ENCODE measurements at regions not wholly inside any gene's neighbourhood (a gene's known extent, or its start where the extent isn't known, plus 50 kb on each side); places are given as distances from the start of the nearest gene placed in this dataset.
A peak's percentile ranks its signal among the peaks of the same experiment; 100 is the strongest.

DNA sequence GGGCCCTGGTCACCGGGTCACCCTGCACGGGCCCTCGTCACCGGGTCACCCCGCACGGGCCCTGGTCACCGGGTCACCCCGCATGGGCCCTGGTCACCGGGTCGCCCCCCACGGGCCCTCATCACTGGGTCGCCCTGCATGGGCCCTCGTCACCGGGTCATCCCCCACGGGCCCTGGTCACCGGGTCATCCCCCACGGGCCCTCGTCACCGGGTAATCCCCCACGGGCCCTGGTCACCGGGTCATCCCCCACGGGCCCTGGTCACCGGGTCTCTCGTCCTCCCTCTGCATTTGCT lies 77.6 kb downstream of the RIPK4 start:
- TF ChIP-seq CTCF (IDR thresholded peaks at IDR 0.05; ENCODE audit: insufficient read depth, low read depth, low read length) = no peak
- no peak for DNase-seq (ENCODE audit: low read depth)
- CTCF ChIA-PET = no interaction called here
- peaks cover 8% of the 10 kb centered on the region for H3K27me3 ChIP-seq (ENCODE audit: control insufficient read depth, insufficient read depth, low read length)
- no peaks in the 10 kb centered on the region for H3K36me3 ChIP-seq (ENCODE audit: control insufficient read depth, insufficient read depth, low read length)
- H3K4me3 ChIP-seq (ENCODE audit: low read depth, low read length) = no peak overlapping the region
- POLR2A ChIA-PET = no interaction called here

- no peak overlapping the region for H3K4me3 ChIP-seq (ENCODE audit: low read depth, low read length)
- H3K27me3 ChIP-seq (ENCODE audit: control insufficient read depth, insufficient read depth, low read length) = peaks cover 8% of the 10 kb centered on the region
- TF ChIP-seq CTCF (IDR thresholded peaks at IDR 0.05; ENCODE audit: insufficient read depth, low read depth, low read length) = no peak
- DNase-seq (ENCODE audit: low read depth) = no peak
- H3K36me3 ChIP-seq (ENCODE audit: control insufficient read depth, insufficient read depth, low read length) = no peaks in the 10 kb centered on the region
- ChIA-PET CTCF (interaction anchor here (0.7 kb wide), 1 partner anchor 9 kb away, joined by 3 read pairs; no protein-coding TSS in a partner anchor), POLR2A (no interaction called here)
Observed at GRCh38 chr21:41687633-41688032, 79.2 kb downstream of the RIPK4 start.

DNA sequence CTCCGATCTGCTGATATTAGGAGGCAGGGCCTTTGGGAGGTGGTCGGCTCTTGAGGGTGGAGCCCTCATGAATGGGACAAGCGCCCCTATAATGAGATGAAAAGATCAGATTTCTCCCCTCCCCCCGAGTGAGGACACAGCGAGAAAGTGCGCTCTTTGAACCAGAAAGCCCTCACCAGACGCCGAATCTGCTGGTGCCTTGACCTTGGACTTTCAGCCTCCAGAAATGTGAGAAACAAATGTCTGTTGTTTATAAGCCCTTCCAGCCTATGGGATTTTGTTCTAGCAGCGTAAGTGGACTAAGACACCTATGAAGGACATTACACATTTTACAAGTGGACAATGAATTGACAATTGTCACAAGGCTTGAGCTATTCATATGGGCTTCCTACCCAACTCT lies 80.2 kb downstream of the RIPK4 start:
- DNase-seq (ENCODE audit: low read depth) = no peak
- ChIA-PET POLR2A (no interaction called here), CTCF (interaction anchor here (1.2 kb wide), 1 partner anchor 82 kb away, joined by 3 read pairs; no protein-coding TSS in a partner anchor)
- TF ChIP-seq CTCF (IDR thresholded peaks at IDR 0.05; ENCODE audit: insufficient read depth, low read depth, low read length) = no peak
- peaks cover 8% of the 10 kb centered on the region for H3K27me3 ChIP-seq (ENCODE audit: control insufficient read depth, insufficient read depth, low read length)
- no peaks in the 10 kb centered on the region for H3K36me3 ChIP-seq (ENCODE audit: control insufficient read depth, insufficient read depth, low read length)
- no peak overlapping the region for H3K4me3 ChIP-seq (ENCODE audit: low read depth, low read length)

- no peak for TF ChIP-seq CTCF (IDR thresholded peaks at IDR 0.05; ENCODE audit: insufficient read depth, low read depth, low read length)
- POLR2A ChIA-PET = no interaction called here
- peaks cover 3% of the 10 kb centered on the region for H3K27me3 ChIP-seq (ENCODE audit: control insufficient read depth, insufficient read depth, low read length)
- H3K36me3 ChIP-seq (ENCODE audit: control insufficient read depth, insufficient read depth, low read length) = no peaks in the 10 kb centered on the region
- CTCF ChIA-PET = interaction anchor here (0.9 to 1.2 kb wide), 2 partner anchors 31 to 83 kb away, joined by 3 read pairs; no protein-coding TSS in a partner anchor
- no peak overlapping the region for H3K4me3 ChIP-seq (ENCODE audit: low read depth, low read length)
- DNase-seq (ENCODE audit: low read depth) = no peak
Observed at GRCh38 chr21:41685511-41686149, 81.2 kb downstream of the RIPK4 start.

GRCh38 chr21:41684381-41685245 lies 82.2 kb downstream of the RIPK4 start:
- TF ChIP-seq CTCF (IDR thresholded peaks at IDR 0.05; ENCODE audit: insufficient read depth, low read depth, low read length) = no peak
- Histone ChIP-seq H3K27me3 (ENCODE audit: control insufficient read depth, insufficient read depth, low read length) (peaks cover 1% of the 10 kb centered on the region; the same call in 1 of the 2 replicates), H3K4me3 (ENCODE audit: low read depth, low read length) (no peak overlapping the region), H3K36me3 (ENCODE audit: control insufficient read depth, insufficient read depth, low read length) (no peaks in the 10 kb centered on the region)
- DNase-seq (ENCODE audit: low read depth) = peak; percentile 47
- CTCF ChIA-PET = interaction anchor here (0.5 to 2.3 kb wide), 3 partner anchors 10 to 36 kb away, joined by 3 to 8 read pairs (median 3); no protein-coding TSS in a partner anchor
- POLR2A ChIA-PET = interaction anchor here (0.7 kb wide), 1 partner anchor 77 kb away, joined by 3 read pairs; no protein-coding TSS in a partner anchor
